ENCODE measurements at regions not wholly inside any gene's neighbourhood (a gene's known extent, or its start where the extent isn't known, plus 50 kb on each side); places are given as distances from the start of the nearest gene placed in this dataset.

DNA sequence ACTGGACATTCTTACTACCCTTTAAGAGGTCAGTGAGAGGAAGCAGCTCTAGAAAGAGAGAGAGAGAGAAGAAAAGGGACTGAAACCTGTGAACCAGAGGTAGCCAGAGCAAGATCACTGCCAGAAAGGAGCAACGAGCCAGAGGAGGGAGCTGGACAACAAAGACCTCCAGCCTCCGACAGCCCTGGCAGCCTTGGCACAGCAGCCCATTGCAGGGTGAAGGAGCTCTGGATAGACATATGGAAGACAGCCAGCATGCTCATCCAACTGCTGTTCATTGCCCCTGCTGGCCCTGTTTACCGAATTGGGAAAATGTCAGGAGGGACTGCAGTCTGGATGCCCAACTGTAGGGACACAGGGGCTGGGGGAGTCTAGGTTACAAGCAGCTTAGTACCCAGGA is 228.4 kb upstream of the SLC35G4 start:
- Histone ChIP-seq H3K4me1 (no peaks in the 10 kb centered on the region), H3K9me3 (no peaks in the 10 kb centered on the region), H3K36me3 (no peaks in the 10 kb centered on the region), H3K4me3 (no peak overlapping the region), H3K27me3 (no peaks in the 10 kb centered on the region), H3K27ac (no peak overlapping the region)
- no peak for TF ChIP-seq POLR2A (IDR thresholded peaks at IDR 0.05)
- no peak for TF ChIP-seq CTCF (IDR thresholded peaks at IDR 0.05)
- no peak for TF ChIP-seq POLR2AphosphoS5 (IDR thresholded peaks at IDR 0.05)
- TF ChIP-seq EP300 (IDR thresholded peaks at IDR 0.05): no peak
- intact Hi-C loops (cut with DNase I; ENCODE audit: low total_unique reads): no loop called here
- no peak for DNase-seq
- 82 to 94% (median 83%) methylated on average over 3 of the region's 3 CpGs for whole genome bisulfite sequencing, 5 donors

- intact Hi-C loops (cut with DNase I; ENCODE audit: low total_unique reads): no loop called here
- Histone ChIP-seq H3K27ac (no peak overlapping the region), H3K36me3 (no peaks in the 10 kb centered on the region), H3K27me3 (no peaks in the 10 kb centered on the region), H3K4me3 (no peak overlapping the region), H3K9me3 (no peaks in the 10 kb centered on the region), H3K4me1 (no peaks in the 10 kb centered on the region)
- 89 to 94% (median 92%) methylated on average over 10 of the region's 10 CpGs for WGBS, 5 donors
- TF ChIP-seq CTCF (IDR thresholded peaks at IDR 0.05): no peak
- DNase-seq: no peak
Observed at GRCh38 chr18:11379660-11380059, 229.7 kb upstream of the SLC35G4 start.

GRCh38 chr18:11377766-11378540 is 228.6 kb upstream of the PIEZO2 start:
- 83 to 91% (median 87%) methylated on average over 17 to 18 of the region's 18 CpGs for WGBS, 5 donors

DNA sequence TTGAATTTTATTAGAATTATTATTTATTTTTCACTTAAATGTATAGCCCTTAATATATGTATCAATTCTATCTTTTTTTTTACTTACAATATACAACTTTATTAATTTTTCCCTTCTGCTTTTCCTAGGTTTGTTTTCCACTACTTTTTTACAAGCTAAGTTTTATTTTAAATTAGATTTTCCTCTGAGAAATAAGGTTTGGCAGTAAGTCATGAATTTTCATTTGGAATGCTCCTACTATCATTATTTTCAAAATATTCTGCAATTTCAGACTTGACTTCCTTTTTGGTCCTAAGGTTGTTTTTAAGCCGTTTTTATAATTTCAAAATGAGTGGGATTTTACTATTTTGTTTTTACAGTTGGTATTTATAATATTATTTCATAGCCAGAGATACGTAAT is 222.8 kb upstream of the PIEZO2 start:
- H3K27me3 ChIP-seq: no peaks in the 10 kb centered on the region
- no peak overlapping the region for H3K27ac ChIP-seq
- 61 to 68% (median 65%) methylated on average over 2 of the region's 2 CpGs for WGBS, 5 donors
- H3K4me1 ChIP-seq: no peaks in the 10 kb centered on the region
- H3K4me3 ChIP-seq: no peak overlapping the region
- no peak for DNase-seq
- H3K36me3 ChIP-seq: no peaks in the 10 kb centered on the region
- TF ChIP-seq EP300 (IDR thresholded peaks at IDR 0.05): no peak
- TF ChIP-seq POLR2AphosphoS5 (IDR thresholded peaks at IDR 0.05): no peak
- TF ChIP-seq CTCF (IDR thresholded peaks at IDR 0.05): no peak
- no peak for TF ChIP-seq POLR2A (IDR thresholded peaks at IDR 0.05)
- H3K9me3 ChIP-seq: no peaks in the 10 kb centered on the region
- intact Hi-C loops (cut with DNase I; ENCODE audit: low total_unique reads): no loop called here

More at GRCh38 chr18:11377766-11378540, 228.6 kb upstream of the PIEZO2 start:
- TF ChIP-seq CTCF (IDR thresholded peaks at IDR 0.05) (no peak), POLR2AphosphoS5 (IDR thresholded peaks at IDR 0.05) (no peak), EP300 (IDR thresholded peaks at IDR 0.05) (no peak), POLR2A (IDR thresholded peaks at IDR 0.05) (no peak)
- H3K4me1 ChIP-seq: no peaks in the 10 kb centered on the region
- H3K36me3 ChIP-seq: no peaks in the 10 kb centered on the region
- H3K4me3 ChIP-seq: no peak overlapping the region
- DNase-seq: no peak
- intact Hi-C loops (cut with DNase I; ENCODE audit: low total_unique reads): no loop called here
- H3K27me3 ChIP-seq: no peaks in the 10 kb centered on the region
- no peak overlapping the region for H3K27ac ChIP-seq
- H3K9me3 ChIP-seq: no peaks in the 10 kb centered on the region
